KBM-7 (cell line): ENCODE measurements at regions not wholly inside any gene's neighbourhood (a gene's known extent, or its start where the extent isn't known, plus 50 kb on each side); places are given as distances from the start of the nearest gene placed in this dataset.
"Not testable (repeated sequence)": the region's sequence is repeated elsewhere in the genome, so short reads cannot be mapped to it uniquely, and the experiment has no call there.

Source experiments
- DNase-seq: peaks from one replicate; pipeline ENCODE4 v3.0.0-alpha.2; 2015
- in situ Hi-C: fragments of 300-500 bp; cut with MboI; formaldehyde crosslinking; loops from 2 replicates; pipeline ENCODE4 v1.14.3; 2020; ENCODE audit warnings: low sequenced_read_pairs, low pct_unique_long_range_greater_than_20kb, mixed read lengths

DNA sequence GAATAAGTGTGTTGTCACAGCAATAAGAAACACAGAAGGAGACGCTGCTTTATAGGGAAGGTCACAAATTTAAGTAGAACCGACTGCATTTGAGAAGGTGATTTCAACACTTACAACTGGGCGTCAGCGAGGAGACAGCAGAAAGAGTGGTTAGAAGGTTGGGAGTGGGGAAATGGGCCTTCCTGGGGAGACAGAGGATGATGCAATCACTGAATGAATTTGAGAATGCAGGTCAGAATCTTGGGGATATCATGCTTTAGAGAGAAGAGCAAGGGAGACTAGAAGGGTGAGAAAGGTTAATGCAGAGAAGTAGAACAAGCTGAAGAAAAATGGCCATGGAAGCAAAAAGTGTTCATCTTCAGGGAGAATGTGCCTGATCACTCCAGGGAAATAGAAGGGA lies 616.1 kb upstream of the FAM98A start:
- DNase-seq: no peak
- in situ Hi-C loops: no loop called here

DNA sequence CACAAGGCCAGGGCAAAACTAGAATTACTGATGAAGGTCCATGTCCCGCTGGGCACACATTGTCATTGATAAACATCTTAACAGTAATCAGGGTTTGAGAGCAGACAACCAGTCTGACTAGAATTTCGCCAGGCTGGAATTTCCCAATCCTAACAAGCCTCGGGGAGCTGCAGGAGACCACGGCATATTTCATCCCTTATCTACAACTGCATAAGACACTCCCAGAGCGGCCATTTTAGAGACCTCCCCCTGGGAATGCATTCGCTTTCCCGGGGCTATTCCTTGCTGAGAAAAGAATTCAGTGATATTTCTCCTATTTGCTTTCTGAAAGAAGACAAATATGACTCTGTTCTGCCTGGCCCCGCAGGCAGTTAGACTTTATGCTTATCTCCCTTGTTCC lies 611.3 kb upstream of the FAM98A start:
- in situ Hi-C loops: not testable (repeated sequence)
- DNase-seq: peak; percentile 2

DNA sequence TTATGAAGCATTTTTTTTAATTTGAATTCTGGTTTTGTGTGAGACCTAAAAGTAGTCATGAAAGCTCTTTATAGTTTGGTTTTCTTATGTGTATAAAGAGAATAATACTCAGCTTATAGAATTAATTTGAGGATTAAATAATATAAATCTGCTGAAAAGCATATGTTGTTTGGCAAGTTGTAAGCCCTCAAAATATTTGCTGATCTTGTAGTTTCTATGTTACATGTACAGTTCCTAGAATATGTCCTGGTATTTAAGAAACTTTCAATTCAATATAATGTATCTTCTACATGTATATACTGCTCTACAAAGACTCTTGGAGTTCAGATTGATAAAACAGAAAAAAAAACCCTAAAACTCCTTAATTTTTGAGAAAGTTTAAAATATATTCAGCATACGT lies 605.5 kb upstream of the FAM98A start:
- in situ Hi-C loops: no loop called here
- no peak for DNase-seq

DNA sequence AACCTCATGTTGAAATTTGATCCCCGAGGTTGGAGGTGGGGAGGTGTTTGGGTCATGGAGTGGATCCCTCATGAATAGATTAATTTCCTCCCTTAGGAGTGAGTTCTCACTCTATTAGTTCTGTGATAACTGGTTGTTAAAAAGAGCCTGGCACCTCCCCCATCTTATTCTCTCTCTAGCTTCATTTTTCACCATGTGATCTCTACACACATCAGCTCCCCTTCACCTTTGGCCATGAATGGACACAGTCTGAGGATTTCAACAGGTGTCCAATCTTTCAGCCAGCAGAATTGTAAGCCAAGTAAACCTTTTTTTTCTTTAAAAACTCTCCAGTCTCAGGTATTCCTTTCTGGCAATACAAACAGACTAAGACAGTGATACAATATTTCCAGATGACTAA lies 602.0 kb upstream of the FAM98A start:
- in situ Hi-C loops: no loop called here
- DNase-seq: no peak

DNA sequence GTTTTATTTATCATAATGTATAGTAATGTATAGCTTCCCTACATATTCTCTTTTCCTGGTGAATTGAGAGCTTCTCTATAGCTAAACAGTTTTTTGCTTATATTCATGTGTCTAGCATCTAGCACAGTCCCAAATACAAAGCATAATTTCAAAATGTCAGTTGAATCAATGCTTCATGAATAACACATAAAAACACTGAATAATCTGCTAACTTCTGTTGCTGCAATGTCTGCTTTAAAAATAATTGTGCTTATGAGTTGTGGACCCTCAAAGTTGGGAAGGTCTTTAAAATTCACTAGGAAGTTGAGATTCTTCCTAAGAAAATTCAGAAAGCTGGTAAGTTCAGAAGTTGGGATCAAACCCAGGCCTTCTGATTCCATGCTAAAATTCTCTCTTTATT lies 600.9 kb upstream of the FAM98A start:
- no peak for DNase-seq
- in situ Hi-C loops: no loop called here

DNA sequence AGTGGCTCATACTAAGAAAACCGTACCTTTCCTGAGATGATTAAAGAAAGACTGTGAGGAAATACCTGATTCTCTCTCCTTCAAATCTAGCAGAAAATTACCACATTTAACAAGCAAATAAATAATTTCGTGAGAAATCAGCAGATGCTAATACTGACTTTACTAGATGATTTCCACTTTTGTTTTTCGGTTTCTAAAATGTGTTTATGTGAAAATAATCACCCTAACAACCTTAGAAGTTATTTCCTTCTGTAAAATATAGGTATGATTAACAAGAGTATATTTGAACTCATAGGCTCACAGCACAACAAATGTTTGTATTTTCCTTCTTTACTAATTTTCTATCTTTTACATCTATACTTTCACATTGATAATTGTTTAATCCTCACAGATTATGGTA lies 594.1 kb upstream of the FAM98A start:
- in situ Hi-C loops: no loop called here
- DNase-seq: no peak

DNA sequence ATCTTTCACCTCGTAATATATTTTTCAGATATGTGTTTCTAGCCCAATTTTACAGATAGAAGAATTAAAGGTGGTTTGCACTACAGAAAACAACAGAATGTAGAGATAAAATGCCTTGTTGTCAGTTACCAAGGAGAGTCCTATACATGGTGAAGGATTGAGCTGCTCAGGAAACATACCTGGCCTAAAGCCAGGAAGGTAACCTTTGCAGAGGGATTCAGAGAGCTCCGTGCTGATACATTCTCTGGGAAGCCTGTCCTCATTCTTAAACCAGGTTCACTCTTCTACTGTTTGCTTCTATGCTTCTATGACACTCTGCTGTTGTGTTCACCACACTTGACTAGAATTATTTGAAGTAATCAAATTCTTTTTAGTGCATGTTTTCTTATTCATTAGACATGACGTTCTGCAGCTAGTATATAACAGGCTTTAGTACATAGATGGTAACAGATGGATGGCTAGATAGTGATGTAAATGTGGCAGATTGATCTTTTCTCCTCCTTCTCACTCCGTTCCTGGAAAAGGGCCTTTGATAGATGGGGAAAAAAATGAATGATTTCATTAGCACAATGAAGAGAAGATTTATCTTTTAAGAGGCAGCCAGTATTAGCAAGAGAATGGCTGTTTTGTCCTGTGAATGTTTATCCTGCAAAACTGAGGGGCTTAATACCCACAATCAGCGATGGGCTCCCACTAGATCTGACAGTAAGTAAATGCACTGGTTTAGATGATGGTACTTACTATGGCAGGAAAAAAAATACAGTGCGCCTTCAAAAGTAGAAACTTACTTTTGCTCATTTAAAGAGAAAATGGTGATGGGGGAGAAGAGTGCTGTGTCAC lies 589.6 kb upstream of the FAM98A start:
- DNase-seq: no peak
- in situ Hi-C loops: no loop called here

DNA sequence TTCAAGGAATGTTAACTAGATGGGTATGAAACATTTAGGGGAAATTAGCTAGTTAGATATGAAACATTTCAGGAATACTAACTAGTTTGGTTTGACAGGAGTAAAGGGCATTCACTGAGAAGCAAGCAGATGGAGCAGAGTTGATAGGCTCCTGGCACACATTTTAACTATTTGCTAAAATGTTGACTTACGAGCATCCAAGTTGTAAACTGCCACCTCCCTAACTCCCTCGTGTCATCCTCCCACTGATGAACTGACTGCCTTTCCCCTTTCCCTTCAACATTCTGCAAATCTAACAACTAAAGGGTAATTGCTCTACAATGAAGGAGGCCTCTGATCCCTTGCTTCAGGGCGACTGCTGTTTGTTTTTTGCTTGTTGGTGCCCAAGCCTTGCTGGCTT lies 580.4 kb upstream of the FAM98A start:
- no peak for DNase-seq
- in situ Hi-C loops: no loop called here

DNA sequence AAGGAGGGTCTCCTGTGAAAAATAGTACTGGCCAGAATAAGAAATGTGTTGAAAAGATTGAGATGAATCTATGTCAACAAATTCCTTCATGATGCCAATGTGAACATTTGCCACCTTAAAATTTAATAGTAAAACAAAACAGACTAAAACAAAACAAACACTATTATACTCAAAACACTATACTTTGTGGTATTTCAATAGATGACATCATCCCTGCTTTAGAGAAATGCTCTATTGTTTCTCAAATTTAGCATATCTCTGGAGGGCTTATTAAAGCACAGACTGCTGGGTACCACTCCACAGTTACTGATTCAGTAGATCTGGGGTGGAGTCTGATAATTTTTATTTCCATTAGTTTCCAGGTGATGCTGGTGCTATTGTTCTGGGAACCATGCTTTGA lies 579.4 kb upstream of the FAM98A start:
- in situ Hi-C loops: no loop called here
- no peak for DNase-seq

DNA sequence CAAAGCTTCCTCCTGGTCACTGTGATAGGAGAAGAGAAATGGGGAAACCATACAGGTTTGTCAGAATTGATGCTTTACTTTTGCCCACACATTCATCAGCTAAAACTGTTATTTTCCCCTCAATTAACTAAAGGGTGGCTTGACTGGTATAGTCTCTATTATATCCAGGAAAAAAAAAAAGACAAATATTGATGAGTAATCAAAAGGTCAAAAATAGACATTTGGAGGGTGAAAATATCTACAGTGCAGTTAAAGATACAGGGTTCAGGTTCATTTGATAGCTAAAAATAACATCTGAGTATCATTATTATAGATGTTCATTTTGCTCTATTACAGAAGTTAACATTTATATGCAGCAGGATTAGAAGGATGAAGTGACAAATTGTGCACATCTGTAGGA lies 577.6 kb upstream of the FAM98A start:
- in situ Hi-C loops: no loop called here

DNA sequence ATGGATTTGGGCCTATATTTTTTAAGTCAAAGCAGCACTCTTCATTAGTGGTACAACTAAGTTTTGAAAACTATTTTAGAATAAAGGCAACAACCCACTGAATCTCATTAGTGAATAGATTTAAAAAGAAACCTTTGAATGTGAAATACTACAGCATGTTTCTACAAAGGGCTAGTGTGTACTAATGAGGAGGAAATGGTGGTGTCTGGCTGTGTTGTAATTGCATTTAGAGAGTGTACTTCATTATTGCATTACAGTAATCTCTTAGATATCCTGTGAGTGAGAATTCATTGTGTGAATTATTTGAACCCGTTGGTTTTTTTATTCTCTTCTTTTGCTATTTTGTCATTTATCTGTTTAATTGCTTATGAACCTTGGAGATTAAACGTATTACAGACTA lies 575.4 kb upstream of the FAM98A start:
- DNase-seq: no peak
- in situ Hi-C loops: no loop called here

More for the DNA sequence above, 577.6 kb upstream of the FAM98A start:
- no peak for DNase-seq

DNA sequence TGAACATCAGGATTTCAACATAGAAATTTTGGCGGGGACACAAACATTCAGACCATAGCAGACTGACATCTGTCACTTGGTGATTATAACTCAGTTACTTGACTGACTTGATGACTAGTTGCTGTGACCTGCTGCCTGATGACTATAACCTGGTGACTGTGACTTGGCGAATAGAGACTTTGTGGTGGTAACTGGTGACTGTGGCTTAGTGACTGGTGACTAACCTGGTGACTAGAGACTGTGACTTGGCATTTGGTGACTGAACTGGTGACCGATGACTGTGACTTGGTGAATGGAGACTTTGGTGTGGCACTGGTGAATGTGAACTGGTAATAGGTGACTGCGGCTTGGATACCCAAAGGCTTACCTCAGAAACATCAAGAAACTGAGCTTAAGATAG lies 563.1 kb upstream of the FAM98A start:
- DNase-seq: no peak
- in situ Hi-C loops: no loop called here

DNA sequence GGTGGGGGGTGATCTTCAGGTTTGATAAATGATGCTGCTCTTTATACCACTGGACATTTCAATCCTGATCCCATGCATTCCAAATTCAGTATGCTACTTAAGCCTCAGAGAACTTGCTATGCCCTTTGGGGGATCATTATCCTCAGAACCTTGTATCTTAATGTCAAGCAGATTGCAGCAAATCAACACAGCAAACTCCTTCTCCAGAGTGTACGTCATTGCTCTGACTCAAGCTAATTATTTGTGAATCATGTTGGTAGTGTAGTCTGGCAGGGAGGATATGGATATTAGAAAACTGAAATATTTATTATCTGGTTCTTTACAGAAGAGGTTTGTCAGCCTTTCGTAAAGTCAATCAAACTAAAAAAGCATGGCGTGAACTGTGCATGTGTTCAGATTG lies 562.5 kb upstream of the FAM98A start:
- in situ Hi-C loops: no loop called here
- no peak for DNase-seq

DNA sequence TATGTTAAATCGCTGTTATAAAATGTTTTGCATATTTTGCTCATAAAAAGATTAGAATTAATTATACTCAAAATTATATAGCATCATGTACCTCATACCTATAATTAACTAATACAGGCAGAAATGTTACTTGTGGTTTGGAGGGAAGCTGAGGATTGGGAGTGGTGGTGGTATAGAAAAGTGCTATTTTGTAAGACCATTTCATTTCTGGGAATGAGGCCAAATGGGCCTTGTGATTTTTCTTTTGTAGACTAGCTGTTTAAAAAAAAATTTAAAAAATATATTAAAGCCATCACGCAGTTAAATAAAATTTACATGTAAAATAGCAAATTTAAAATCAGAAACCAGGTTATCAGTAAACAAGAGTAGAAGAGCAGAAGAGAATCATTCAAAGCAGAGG lies 560.8 kb upstream of the FAM98A start:
- in situ Hi-C loops: no loop called here
- no peak for DNase-seq

DNA sequence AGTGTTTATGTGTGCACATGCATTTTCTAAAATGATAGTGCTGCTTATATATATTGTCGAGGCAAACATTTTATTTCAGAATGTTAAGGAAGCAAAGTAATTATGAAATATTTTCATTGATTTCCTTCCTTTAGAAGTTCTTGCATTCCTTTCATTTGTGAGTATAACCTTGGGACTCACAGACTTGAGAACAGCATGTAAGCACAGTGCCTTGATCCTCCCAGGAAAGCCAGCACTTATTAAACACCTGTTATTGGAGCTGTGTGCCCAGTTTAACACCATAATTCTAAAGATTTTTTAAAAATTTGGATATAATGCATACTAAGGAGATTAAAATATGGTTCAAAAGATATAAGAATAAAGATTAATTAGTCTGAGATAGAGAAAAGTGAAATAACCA lies 554.4 kb upstream of the FAM98A start:
- DNase-seq: no peak
- in situ Hi-C loops: no loop called here

DNA sequence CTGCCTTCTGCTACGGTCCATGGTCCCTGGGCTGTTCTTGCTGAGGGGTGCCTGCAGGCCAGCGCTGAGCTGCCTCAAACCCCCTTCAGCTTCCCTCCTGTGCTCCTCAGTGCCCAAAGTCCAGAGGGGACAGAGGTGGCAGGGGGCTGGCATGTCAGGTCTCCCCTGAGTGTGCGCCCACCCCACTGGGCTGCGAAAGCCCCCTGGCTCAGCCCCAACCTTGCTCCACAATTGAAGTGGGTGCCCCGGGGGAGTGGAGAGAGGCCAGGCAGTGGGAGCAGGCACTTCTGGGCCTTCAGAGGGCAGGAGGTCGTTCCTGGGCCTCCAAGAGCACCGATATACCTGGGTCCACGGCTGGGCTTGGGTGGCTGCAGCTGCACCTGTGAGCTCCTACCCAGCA lies 548.7 kb upstream of the FAM98A start:
- in situ Hi-C loops: no loop called here
- no peak for DNase-seq

DNA sequence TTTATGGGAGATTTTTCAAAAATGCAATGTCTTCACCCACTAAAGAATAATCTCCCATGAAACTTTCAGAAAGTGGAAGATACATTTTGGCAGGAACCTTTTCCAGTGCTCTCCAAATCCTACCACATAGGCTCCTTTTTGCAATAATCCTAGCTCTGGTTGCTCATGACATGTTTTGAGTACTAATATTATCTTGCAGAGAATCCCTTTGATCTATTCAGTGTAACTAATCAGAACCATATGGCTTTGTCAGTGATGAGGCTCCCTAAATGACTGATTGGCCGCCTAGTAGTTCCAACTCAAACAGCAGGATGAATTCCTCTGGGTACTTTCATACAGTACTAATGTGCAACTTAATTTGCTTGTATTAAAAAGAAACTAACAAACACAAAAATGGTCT lies 544.0 kb upstream of the FAM98A start:
- in situ Hi-C loops: no loop called here
- no peak for DNase-seq

DNA sequence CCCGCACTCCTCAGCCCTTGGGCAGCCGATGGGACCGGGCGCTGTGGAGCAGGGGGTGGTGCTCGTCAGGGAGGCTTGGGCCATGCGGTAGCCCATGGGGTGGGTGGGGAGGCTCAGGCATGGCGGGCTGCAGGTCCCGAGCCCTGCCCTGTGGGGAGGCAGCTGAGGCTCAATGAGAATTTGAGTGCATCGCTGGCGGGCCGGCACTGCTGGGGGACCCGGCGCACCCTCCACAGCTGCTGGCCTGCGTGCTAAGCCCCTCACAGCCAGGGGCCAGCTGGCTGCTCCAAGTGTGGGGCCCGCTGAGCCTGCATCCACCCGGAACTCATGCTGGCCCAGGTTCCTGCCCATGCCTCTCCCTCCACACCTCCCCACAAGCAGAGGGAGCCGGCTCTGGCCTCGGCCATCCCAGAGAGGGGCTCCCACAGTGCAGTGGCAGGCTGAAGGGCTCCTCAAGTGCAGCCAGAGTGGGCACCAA lies 543.5 kb upstream of the FAM98A start:
- DNase-seq, in situ Hi-C loops: not testable (repeated sequence)

DNA sequence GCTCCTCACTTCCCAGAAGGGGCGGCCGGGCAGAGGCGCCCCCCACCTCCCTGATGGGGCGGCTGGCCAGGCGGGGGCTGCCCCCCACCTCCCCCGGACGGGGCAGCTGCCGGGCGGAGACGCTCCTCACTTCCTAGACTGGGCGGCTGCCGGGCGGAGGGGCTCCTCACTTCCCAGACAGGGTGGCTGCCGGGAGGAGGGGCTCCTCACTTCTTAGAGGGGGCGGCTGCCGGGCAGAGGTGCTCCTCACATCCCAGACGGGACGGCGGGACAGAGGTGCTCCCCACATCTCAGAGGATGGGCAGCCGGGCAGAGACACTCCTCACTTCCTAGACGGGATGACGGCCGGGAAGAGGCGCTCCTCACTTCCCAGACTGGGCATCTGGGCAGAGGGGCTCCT lies 534.0 kb upstream of the FAM98A start:
- in situ Hi-C loops: not testable (repeated sequence)

DNA sequence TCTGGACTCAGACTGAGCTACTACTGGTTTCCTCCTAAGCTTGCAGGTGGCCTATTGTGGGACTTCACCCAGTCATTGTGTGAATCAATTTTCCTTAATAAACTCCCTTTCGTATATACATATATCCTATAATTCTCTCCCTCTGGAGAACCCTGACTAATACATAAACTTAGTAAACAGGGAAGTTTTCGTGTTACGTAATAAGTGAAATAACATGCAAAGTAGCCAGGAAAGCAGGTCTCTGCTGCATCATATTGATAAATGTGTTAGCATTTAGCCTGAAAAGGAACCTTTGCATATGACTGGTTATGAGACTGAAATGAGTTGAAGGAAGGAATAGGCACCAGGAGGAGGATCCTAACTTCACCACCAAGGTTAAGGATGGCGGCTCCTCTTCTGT lies 527.2 kb upstream of the FAM98A start:
- in situ Hi-C loops: no loop called here
- DNase-seq: no peak

More for the DNA sequence above, 534.0 kb upstream of the FAM98A start:
- DNase-seq: not testable (repeated sequence)
